IMR-90 (cell line): ENCODE measurements at regions not wholly inside any gene's neighbourhood (a gene's known extent, or its start where the extent isn't known, plus 50 kb on each side); places are given as distances from the start of the nearest gene placed in this dataset.

ENCODE experiments used
- ATAC-seq: fragments of 200-7000 bp; cut with Tn5 transposase; 2 replicates; pipeline ENCODE4 v1.9.1; 2020; ENCODE audit warnings: low read depth, mild to moderate bottlenecking, moderate library complexity
- BruUV-seq: library from RNA; stranded (reverse); fragments of 400-500 nt; replicated peaks from 2 replicates; lab custom pipeline; 2021; lab: Mats Ljungman, UMichigan
- CTCF ChIA-PET: fragments of 300-600 bp; formaldehyde crosslinking; extraction: SDS; loops from one replicate; lab custom pipeline; 2021; ENCODE audit warnings: antibody characterized with exemption; lab: Yijun Ruan, JAX
- POLR2A ChIA-PET: fragments of 300-600 bp; sonication (Branson Sonifier 250); formaldehyde crosslinking; loops from one replicate; lab custom pipeline; 2022; ENCODE audit warnings: antibody characterized with exemption; ENCODE audit not compliant: unreplicated experiment; lab: Charles Lee
- DNase-seq: peaks from one replicate; pipeline ENCODE4 v3.0.0; 2013
- H2AFZ ChIP-seq: replicated peaks from 2 replicates; pipeline ENCODE3; 2013; ENCODE audit warnings: low read length, mild to moderate bottlenecking; ENCODE audit not compliant: poor library complexity
- H2AK5ac ChIP-seq: 2 replicates; pipeline ENCODE4 v1.6.1; 2013; ENCODE audit warnings: low read depth, low read length, inconsistent platforms
- H2AK9ac ChIP-seq: replicated peaks from 2 replicates; pipeline ENCODE3; 2013; ENCODE audit warnings: mild to moderate bottlenecking, low read depth, low read length, moderate library complexity; ENCODE audit not compliant: poor library complexity
- H2BK120ac ChIP-seq: 2 replicates; pipeline ENCODE4 v1.6.1; 2013; ENCODE audit warnings: low read depth, low read length, inconsistent platforms
- H2BK15ac ChIP-seq: 3 replicates; pipeline ENCODE4 v1.6.1; 2013; ENCODE audit warnings: low read depth, low read length, inconsistent platforms
- H2BK20ac ChIP-seq: 2 replicates; pipeline ENCODE4 v1.6.1; 2013; ENCODE audit warnings: low read depth, mild to moderate bottlenecking, inconsistent platforms, low read length, moderate library complexity
- H2BK5ac ChIP-seq: 2 replicates; pipeline ENCODE4 v1.6.1; 2013; ENCODE audit warnings: mild to moderate bottlenecking, low read depth, low read length, inconsistent platforms; ENCODE audit not compliant: poor library complexity, severe bottlenecking
- H3K14ac ChIP-seq: replicated peaks from 2 replicates; pipeline ENCODE4 v1.6.1; 2013; ENCODE audit warnings: low read depth, low read length, inconsistent platforms
- H3K18ac ChIP-seq: 2 replicates; pipeline ENCODE4 v1.6.1; 2013; ENCODE audit warnings: low read depth, low read length, control low read depth
- H3K23ac ChIP-seq: 2 replicates; pipeline ENCODE4 v1.6.1; 2013; ENCODE audit warnings: low read depth, low read length, inconsistent platforms
- H3K27ac ChIP-seq: 2 replicates; pipeline ENCODE4 v1.5.1; 2013; ENCODE audit warnings: mild to moderate bottlenecking, control low read depth, low read length; ENCODE audit not compliant: insufficient read depth
- H3K27me3 ChIP-seq: 2 replicates; pipeline ENCODE4 v1.6.1; 2013; ENCODE audit warnings: low read length; ENCODE audit not compliant: control insufficient read depth, insufficient read depth
- H3K36me3 ChIP-seq: 2 replicates; pipeline ENCODE4 v1.6.1; 2013; ENCODE audit warnings: low read length, mixed read lengths; ENCODE audit not compliant: control insufficient read depth, insufficient read depth
- H3K4ac ChIP-seq: 2 replicates; pipeline ENCODE4 v1.6.1; 2013; ENCODE audit warnings: low read depth, low read length, inconsistent platforms
- H3K4me1 ChIP-seq: 2 replicates; pipeline ENCODE4 v1.6.1; 2013; ENCODE audit warnings: low read length, mixed read lengths; ENCODE audit not compliant: control insufficient read depth, insufficient read depth
- H3K4me2 ChIP-seq: 2 replicates; pipeline ENCODE4 v1.6.1; 2013; ENCODE audit warnings: low read depth, mild to moderate bottlenecking, control low read depth, low read length, moderate library complexity
- H3K4me3 ChIP-seq: 2 replicates; pipeline ENCODE4 v1.5.1; 2013; ENCODE audit warnings: low read depth, mild to moderate bottlenecking, control low read depth, low read length, moderate library complexity; ENCODE audit not compliant: insufficient read depth
- H3K56ac ChIP-seq: 2 replicates; pipeline ENCODE4 v1.6.1; 2013; ENCODE audit warnings: low read length, inconsistent platforms; ENCODE audit not compliant: insufficient read depth; ENCODE audit errors: extremely low read depth
- H3K79me1 ChIP-seq, 2 experiments: 2 replicates each; pipeline ENCODE4 v1.6.1; 2013; ENCODE audit warnings: low read length in 2 of 2, inconsistent platforms in 1 of 2, low read depth in 1 of 2
- H3K9ac ChIP-seq: 2 replicates; pipeline ENCODE4 v1.6.1; 2013; ENCODE audit warnings: low read depth, low read length, control low read depth
- H3K9me1 ChIP-seq: 2 replicates; pipeline ENCODE4 v1.6.1; 2013; ENCODE audit warnings: low read length, inconsistent platforms; ENCODE audit not compliant: insufficient read depth
- H3K9me3 ChIP-seq: 2 replicates; pipeline ENCODE4 v1.6.1; 2013; ENCODE audit warnings: low read length; ENCODE audit not compliant: control insufficient read depth, insufficient read depth
- H4K20me1 ChIP-seq: 2 replicates; pipeline ENCODE4 v1.6.1; 2013; ENCODE audit warnings: low read length, inconsistent platforms; ENCODE audit not compliant: insufficient read depth
- H4K5ac ChIP-seq: 2 replicates; pipeline ENCODE4 v1.6.1; 2013; ENCODE audit warnings: mild to moderate bottlenecking, low read depth, low read length, control low read depth
- H4K8ac ChIP-seq, 2 experiments: 2 replicates each; pipeline ENCODE4 v1.6.1; 2013; ENCODE audit warnings: low read depth in 2 of 2, low read length in 2 of 2, control low read depth in 1 of 2, inconsistent platforms in 1 of 2
- H4K91ac ChIP-seq: 2 replicates; pipeline ENCODE4 v1.6.1; 2013; ENCODE audit warnings: low read depth, low read length, inconsistent platforms; ENCODE audit not compliant: insufficient read depth
- BHLHE40 ChIP-seq: fragments of 150-350 bp; IDR thresholded peaks from 2 replicates; pipeline ENCODE4 v1.6.1; 2016; ENCODE audit warnings: mild to moderate bottlenecking, low read depth, low read length
- CHD1 ChIP-seq: IDR thresholded peaks from 2 replicates; pipeline ENCODE4 v1.6.1; 2012; ENCODE audit warnings: low read depth, low read length, improper control_type of control experiment
- CTCF ChIP-seq: conservative IDR thresholded peaks from 2 replicates; pipeline ENCODE4 v1.5.1; 2012; ENCODE audit warnings: mild to moderate bottlenecking, low read depth, low read length, improper control_type of control experiment
- NFE2L2 ChIP-seq: fragments of 150-350 bp; IDR thresholded peaks from 2 replicates; pipeline ENCODE4 v1.6.1; 2016; ENCODE audit warnings: low read depth, mild to moderate bottlenecking, low read length
- USF2 ChIP-seq: fragments of 150-350 bp; IDR thresholded peaks from 2 replicates; pipeline ENCODE4 v1.6.1; 2017; ENCODE audit warnings: mild to moderate bottlenecking, antibody characterized with exemption, low read length, low read depth
- WGBS, 2 experiments: methylation state at CpG; one replicate each; pipeline versions ENCODE4 v1.1.5 to v1.1.7; 2013; ENCODE audit warnings: missing lambda C conversion rate in 2 of 2; ENCODE audit not compliant: insufficient read length in 1 of 2; ENCODE audit errors: extremely low coverage in 2 of 2; 5-methylcytosine and 5-hydroxymethylcytosine counted together
- dilution Hi-C: fragments of 300-500 bp; cut with HindIII; formaldehyde crosslinking; loops from one replicate; pipeline ENCODE4 v1.14.3; 2018; ENCODE audit warnings: low sequenced_read_pairs; ENCODE audit not compliant: unreplicated experiment
- in situ Hi-C: fragments of 300-500 bp; cut with MboI; formaldehyde crosslinking; loops from 3 replicates; pipeline ENCODE4 v1.14.3; 2019; ENCODE audit warnings: low sequenced_read_pairs, inconsistent platforms, mixed read lengths
- intact Hi-C: fragments of 100-400 bp; cut with micrococcal nuclease; formaldehyde crosslinking; loops from 2 replicates; pipeline ENCODE4 v1.10.0; 2022

GRCh38 chr2:19503915-19504314, 145.5 kb upstream of the OSR1 start:
- no peak overlapping the region for H3K4ac ChIP-seq
- in situ Hi-C loops: no loop called here
- peaks cover 21% of the 10 kb centered on the region for H3K27me3 ChIP-seq
- no peak overlapping the region for H2BK120ac ChIP-seq
- no peak overlapping the region for H4K5ac ChIP-seq
- no TSS peak for BruUV-seq
- H2AK9ac ChIP-seq: no peak overlapping the region
- ChIA-PET POLR2A (no interaction called here), CTCF (no interaction called here)
- no peak overlapping the region for H4K91ac ChIP-seq
- no CpG with 5 or more reads among the region's 3 CpGs for WGBS, 2 experiments
- H3K79me1 ChIP-seq: no peaks in the 10 kb centered on the region
- H4K20me1 ChIP-seq: no peaks in the 10 kb centered on the region
- intact Hi-C loops: no loop called here
- TF ChIP-seq USF2 (no peak), CHD1 (no peak), BHLHE40 (no peak), CTCF (no peak), NFE2L2 (no peak)
- H3K9me3 ChIP-seq: no peaks in the 10 kb centered on the region
- no peak overlapping the region for H2BK15ac ChIP-seq
- H3K4me1 ChIP-seq: no peaks in the 10 kb centered on the region; the same call in 1 of the 2 replicates
- no peak overlapping the region for H3K56ac ChIP-seq
- H3K18ac ChIP-seq: no peak overlapping the region
- no peak overlapping the region for H3K4me2 ChIP-seq
- ATAC-seq: no peak
- no peaks in the 10 kb centered on the region for H3K9me1 ChIP-seq
- no peaks in the 10 kb centered on the region for H3K36me3 ChIP-seq
- H3K14ac ChIP-seq: no peak overlapping the region
- no peak overlapping the region for H2BK20ac ChIP-seq
- no peak overlapping the region for H4K8ac ChIP-seq
- no peak overlapping the region for H2BK5ac ChIP-seq
- no peak overlapping the region for H3K27ac ChIP-seq
- DNase-seq: no peak
- H3K9ac ChIP-seq: no peak overlapping the region
- no peak overlapping the region for H2AK5ac ChIP-seq
- no peak overlapping the region for H3K23ac ChIP-seq
- H2AFZ ChIP-seq: no peak overlapping the region
- dilution Hi-C loops: no loop called here
- H3K4me3 ChIP-seq: no peak overlapping the region
